Thymus (tissue), 11 donors: ENCODE measurements at regions not wholly inside any gene's neighbourhood (a gene's known extent, or its start where the extent isn't known, plus 50 kb on each side); places are given as distances from the start of the nearest gene placed in this dataset.
"Not testable (repeated sequence)": the region's sequence is repeated elsewhere in the genome, so short reads cannot be mapped to it uniquely, and the experiment has no call there.

ENCODE experiments used
- DNase-seq, 9 donors: peaks; one replicate each; pipeline ENCODE4 v3.0.0-alpha.2; 2013; ENCODE audit warnings: low spot score in 9 of 9, low read depth in 6 of 9, missing footprints in 1 of 9
- H3K27ac ChIP-seq, 2 donors: one replicate each; pipeline ENCODE4 v1.5.1; 2013; ENCODE audit warnings: control low read depth in 1 of 2, low read depth in 1 of 2, low read length in 1 of 2, mild to moderate bottlenecking in 1 of 2, moderate library complexity in 1 of 2
- H3K27me3 ChIP-seq, 2 donors: one replicate each; pipeline ENCODE4 v1.5.1; 2013; ENCODE audit warnings: low read length in 1 of 2; ENCODE audit not compliant: control insufficient read depth in 2 of 2, insufficient read depth in 1 of 2
- H3K36me3 ChIP-seq, 2 donors: one replicate each; pipeline ENCODE4 v1.5.1; 2013; ENCODE audit warnings: low read length in 1 of 2, mild to moderate bottlenecking in 1 of 2, moderate library complexity in 1 of 2; ENCODE audit not compliant: control insufficient read depth in 2 of 2, insufficient read depth in 2 of 2
- H3K4me1 ChIP-seq, 2 donors: one replicate each; pipeline ENCODE4 v1.5.1; 2013; ENCODE audit warnings: low read length in 2 of 2; ENCODE audit not compliant: control insufficient read depth in 2 of 2, insufficient read depth in 2 of 2
- H3K4me3 ChIP-seq, 2 donors: one replicate each; pipeline ENCODE4 v1.5.1; 2013; ENCODE audit warnings: low read length in 2 of 2, control low read depth in 1 of 2, mild to moderate bottlenecking in 1 of 2
- H3K9me3 ChIP-seq, 2 donors: one replicate each; pipeline ENCODE4 v1.5.1; 2013; ENCODE audit warnings: low read length in 1 of 2, mild to moderate bottlenecking in 1 of 2; ENCODE audit not compliant: control insufficient read depth in 2 of 2, insufficient read depth in 1 of 2
- WGBS: extraction: QIAGEN DNeasy Blood & Tissue Kit; methylation state at CpG from one replicate; pipeline ENCODE4 v1.1.7; 2013; 5-methylcytosine and 5-hydroxymethylcytosine counted together
- donor health status: healthy.

- WGBS, result 9% methylated on average over 20 of the region's 20 CpGs
- H3K4me3 ChIP-seq, H3K36me3 ChIP-seq: not testable (repeated sequence)
Observed at GRCh38 chr14:106421431-106422033, 895.1 kb downstream of the TMEM121 start.

DNA sequence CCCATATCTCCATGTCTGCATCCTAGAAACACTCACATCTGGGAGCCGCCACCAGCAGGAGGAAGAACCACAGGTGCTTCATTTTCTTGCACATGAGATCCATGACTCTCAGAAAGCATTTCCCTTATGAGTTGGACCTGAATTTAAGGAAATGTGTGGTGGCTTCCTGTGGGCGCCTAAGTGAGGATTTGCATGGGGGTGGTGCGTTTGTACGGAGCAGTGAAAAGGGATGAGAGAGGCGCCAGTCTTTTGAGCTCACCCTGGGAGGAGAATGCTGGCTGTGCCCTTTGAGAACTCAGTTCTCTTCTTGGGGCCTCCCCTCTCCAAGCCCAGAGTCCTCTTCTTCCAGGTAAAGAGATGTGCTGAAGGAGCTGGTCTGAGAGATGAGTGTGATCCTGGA lies 895.7 kb downstream of the TMEM121 start:
- no peak for DNase-seq
- H3K27me3 ChIP-seq, result no peaks in the 10 kb centered on the region
- no peaks in the 10 kb centered on the region for H3K36me3 ChIP-seq
- peak overlapping the region in 1 of 2 donors; percentile 66 for H3K27ac ChIP-seq
- peaks cover 14 to 36% of the 10 kb centered on the region in 2 donors for H3K4me1 ChIP-seq
- no peak overlapping the region for H3K4me3 ChIP-seq
- WGBS, result 17% methylated on average over 5 of the region's 5 CpGs
- peaks cover 1 to 8% of the 10 kb centered on the region in 2 donors for H3K9me3 ChIP-seq

More at GRCh38 chr14:106421431-106422033, 895.1 kb downstream of the TMEM121 start:
- H3K4me1 ChIP-seq, result peaks cover 14 to 36% of the 10 kb centered on the region in 2 donors
- not testable (repeated sequence) for H3K9me3 ChIP-seq, H3K27me3 ChIP-seq
- peak overlapping the region in 1 of 2 donors; percentile 66 for H3K27ac ChIP-seq
- DNase-seq, result peak in 6 of 9 donors; percentile 55 to 87 (median 83)

DNA sequence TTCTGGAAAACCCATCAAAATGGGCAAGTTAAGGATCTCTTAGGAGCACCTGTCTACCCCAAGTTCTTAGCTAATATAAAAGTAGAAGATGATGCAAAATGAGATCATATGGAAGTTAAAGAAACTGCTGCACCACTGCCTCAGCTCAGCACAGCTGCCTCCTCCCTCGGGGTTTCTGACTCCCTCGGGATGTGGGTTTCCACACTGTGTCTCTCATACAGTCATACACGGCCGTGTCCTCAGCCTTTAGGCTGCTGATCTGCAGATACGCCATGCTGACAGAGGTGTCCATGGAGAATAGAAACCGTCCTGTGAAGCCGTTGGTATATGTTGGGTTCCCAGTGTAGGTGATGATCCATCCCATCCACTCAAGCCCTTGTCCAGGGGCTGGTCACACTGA lies 898.8 kb downstream of the TMEM121 start:
- DNase-seq, H3K9me3 ChIP-seq, H3K36me3 ChIP-seq, H3K27me3 ChIP-seq, H3K4me3 ChIP-seq, H3K27ac ChIP-seq: not testable (repeated sequence)
- H3K4me1 ChIP-seq, result peaks cover 4 to 14% of the 10 kb centered on the region in 2 donors
- 93% methylated on average over 7 of the region's 7 CpGs for WGBS

DNA sequence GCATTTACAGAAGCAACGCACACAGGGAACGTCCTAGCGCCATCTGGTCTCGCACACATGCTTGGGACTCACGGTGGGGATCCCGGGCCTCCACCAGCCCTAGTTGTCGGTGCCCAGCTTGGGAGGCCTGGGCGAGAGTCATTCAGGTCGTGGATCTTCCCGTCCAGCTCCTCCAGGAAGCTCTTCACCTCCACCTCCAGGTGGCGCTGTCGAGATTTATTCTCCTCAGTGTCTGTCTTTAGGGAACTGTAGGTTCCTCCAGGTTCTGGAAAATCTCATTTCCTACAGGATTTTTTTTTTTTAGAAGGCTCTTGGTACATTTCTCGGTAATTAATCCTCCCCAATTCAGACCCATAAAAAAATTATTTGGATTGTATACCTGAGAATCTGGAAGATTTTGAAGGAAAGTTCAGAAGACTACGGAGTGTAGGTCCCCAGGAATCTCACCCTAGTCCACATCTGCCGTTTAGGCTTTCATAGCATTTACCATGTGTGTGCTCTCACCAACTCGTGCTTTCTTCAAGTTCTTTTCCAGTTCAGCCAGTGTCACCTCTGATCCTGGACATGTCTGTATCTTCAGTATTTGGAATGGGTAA lies 910.0 kb downstream of the TMEM121 start:
- H3K4me3 ChIP-seq, result no peak overlapping the region
- H3K27ac ChIP-seq, result no peak overlapping the region
- DNase-seq, result peak in 3 of 9 donors; percentile 31 to 70 (median 61)
- peaks cover 6 to 16% of the 10 kb centered on the region in 2 donors for H3K4me1 ChIP-seq
- WGBS, result 63% methylated on average over 16 of the region's 16 CpGs
- H3K9me3 ChIP-seq, result peaks cover 0 to 5% of the 10 kb centered on the region in 2 donors
- no peaks in the 10 kb centered on the region for H3K36me3 ChIP-seq
- no peaks in the 10 kb centered on the region for H3K27me3 ChIP-seq

GRCh38 chr14:106442857-106443256 lies 916.5 kb downstream of the TMEM121 start:
- Histone ChIP-seq H3K36me3 (no peaks in the 10 kb centered on the region), H3K27me3 (no peaks in the 10 kb centered on the region), H3K4me3 (peak overlapping the region in 1 of 2 donors; percentile 17), H3K9me3 (no peaks in the 10 kb centered on the region), H3K27ac (peak overlapping the region in 1 of 2 donors; percentile 52), H3K4me1 (peaks cover 18 to 58% of the 10 kb centered on the region in 2 donors)
- DNase-seq, result peak in 8 of 9 donors; percentile 31 to 83 (median 64)
- WGBS, result 5% methylated on average over 7 of the region's 7 CpGs

DNA sequence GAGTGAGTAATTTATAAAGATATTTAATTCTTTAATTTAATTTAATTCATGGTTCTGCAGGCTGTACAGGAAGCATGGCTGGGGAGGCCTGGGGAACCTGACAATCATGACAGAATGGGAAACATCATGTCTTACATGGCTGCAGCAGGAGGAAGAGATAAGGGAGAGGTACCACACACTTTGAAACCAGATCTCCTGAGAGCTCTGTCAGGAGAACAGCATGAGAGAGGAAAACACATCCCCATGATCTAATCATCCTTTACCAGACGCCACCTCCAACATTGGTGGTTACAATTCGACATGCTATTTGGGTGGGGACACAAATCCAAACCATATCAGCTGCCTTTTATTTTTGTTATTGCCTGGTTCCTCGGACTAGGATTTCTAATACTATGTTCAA lies 928.6 kb downstream of the TMEM121 start:
- no peak overlapping the region for H3K27ac ChIP-seq
- DNase-seq, result no peak
- no peak overlapping the region for H3K4me3 ChIP-seq
- peaks cover 0 to 4% of the 10 kb centered on the region in 2 donors for H3K9me3 ChIP-seq
- no peaks in the 10 kb centered on the region for H3K4me1 ChIP-seq
- H3K27me3 ChIP-seq, result no peaks in the 10 kb centered on the region
- 30% methylated on average over 3 of the region's 3 CpGs for WGBS
- peaks cover 0 to 2% of the 10 kb centered on the region in 2 donors for H3K36me3 ChIP-seq

GRCh38 chr14:106459971-106460730 lies 933.8 kb downstream of the TMEM121 start:
- WGBS, result 97% methylated on average over 40 of the region's 40 CpGs
- peaks cover 0 to 2% of the 10 kb centered on the region in 2 donors for H3K36me3 ChIP-seq
- peak in 1 of 9 donors; percentile 33 for DNase-seq

GRCh38 chr14:106460916-106461315 lies 934.5 kb downstream of the TMEM121 start:
- Histone ChIP-seq H3K27me3 (no peaks in the 10 kb centered on the region), H3K27ac (no peak overlapping the region), H3K4me3 (no peak overlapping the region), H3K4me1 (no peaks in the 10 kb centered on the region), H3K36me3 (peaks cover 0 to 2% of the 10 kb centered on the region in 2 donors), H3K9me3 (peaks cover 0 to 14% of the 10 kb centered on the region in 2 donors)
- DNase-seq, result no peak
- WGBS, result 97% methylated on average over 25 of the region's 25 CpGs

More at GRCh38 chr14:106459971-106460730, 933.8 kb downstream of the TMEM121 start:
- H3K4me3 ChIP-seq, result no peak overlapping the region
- H3K9me3 ChIP-seq, result peaks cover 0 to 14% of the 10 kb centered on the region in 2 donors
- no peaks in the 10 kb centered on the region for H3K27me3 ChIP-seq
- no peak overlapping the region for H3K27ac ChIP-seq
- H3K4me1 ChIP-seq, result no peaks in the 10 kb centered on the region

DNA sequence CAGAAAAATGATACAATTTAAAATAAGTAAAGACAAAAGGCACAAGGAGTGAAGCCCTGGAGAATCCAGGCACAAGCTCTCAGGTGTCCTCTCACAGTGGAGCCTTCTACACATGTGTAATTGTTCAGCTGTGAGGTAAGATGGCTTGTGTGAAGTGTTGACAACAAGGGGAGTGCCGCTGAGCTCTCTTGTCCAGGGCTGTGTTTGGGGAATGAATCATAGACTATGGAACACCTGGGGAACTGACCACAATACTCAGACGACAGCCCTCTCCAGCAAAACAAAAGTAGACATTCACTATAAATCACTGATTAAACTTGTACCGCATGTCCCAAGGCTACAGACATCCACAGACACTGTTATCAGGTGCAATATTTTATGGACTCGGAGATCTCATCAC lies 940.1 kb downstream of the TMEM121 start:
- H3K9me3 ChIP-seq, H3K27ac ChIP-seq, H3K36me3 ChIP-seq, H3K4me3 ChIP-seq, H3K27me3 ChIP-seq, DNase-seq: not testable (repeated sequence)
- peaks cover 0 to 28% of the 10 kb centered on the region in 2 donors for H3K4me1 ChIP-seq
- WGBS, result 68% methylated on average over 4 of the region's 4 CpGs
